Endothelial cell of umbilical vein (primary cell): ENCODE measurements at regions not wholly inside any gene's neighbourhood (a gene's known extent, or its start where the extent isn't known, plus 50 kb on each side); places are given as distances from the start of the nearest gene placed in this dataset.

Experiments
- BruUV-seq: library from RNA; stranded (reverse); fragments of 400-500 nt; replicated peaks from 2 replicates; lab custom pipeline; 2021; lab: Mats Ljungman, UMichigan
- CTCF ChIA-PET: fragments of 300-600, 350-600 bp; sonication (Branson Sonifier 250); formaldehyde crosslinking; loops from one replicate; lab custom pipeline; 2021; ENCODE audit warnings: antibody characterized with exemption, inconsistent platforms; lab: Charles Lee
- POLR2A ChIA-PET: fragments of 300-600, 350-600 bp; sonication (Branson Sonifier 250); formaldehyde crosslinking; loops from one replicate; lab custom pipeline; 2021; ENCODE audit warnings: antibody characterized with exemption, inconsistent platforms; lab: Charles Lee
- DNase-seq: peaks from one replicate; pipeline ENCODE4 v3.0.0-alpha.2; 2011; ENCODE audit warnings: low read depth, low spot score
- FAIRE-seq: peaks from 2 replicates; lab custom pipeline; 2011; peaks lifted over from hg19 to GRCh38; lab: Jason Lieb, UNC
- H2AFZ ChIP-seq: 2 replicates; pipeline ENCODE4 v1.6.0; 2012; ENCODE audit warnings: low read depth, low read length, control low read depth, inconsistent platforms
- H3K27ac ChIP-seq: 2 replicates; pipeline ENCODE4 v1.5.1; 2011; ENCODE audit warnings: low read depth, mild to moderate bottlenecking, control low read depth, low read length, moderate library complexity; ENCODE audit not compliant: insufficient read depth
- H3K27me3 ChIP-seq, 2 experiments: 2 replicates each; pipeline versions ENCODE4 v1.6.0 to v1.6.1; 2011; ENCODE audit warnings: low read length in 2 of 2, mixed read lengths in 1 of 2; ENCODE audit not compliant: control insufficient read depth in 2 of 2, insufficient read depth in 2 of 2
- H3K36me3 ChIP-seq, 2 experiments: 2 replicates in 1 of 2; 3 replicates in 1 of 2; pipeline ENCODE4 v1.5.1; 2011; ENCODE audit warnings: low read length in 2 of 2, mild to moderate bottlenecking in 1 of 2, moderate library complexity in 1 of 2; ENCODE audit not compliant: control insufficient read depth in 2 of 2, insufficient read depth in 2 of 2; ENCODE audit errors: extremely low read depth in 1 of 2
- H3K4me1 ChIP-seq: 3 replicates; pipeline ENCODE4 v1.5.1; 2011; ENCODE audit warnings: mild to moderate bottlenecking, low read length; ENCODE audit not compliant: control insufficient read depth, insufficient read depth; ENCODE audit errors: extremely low read depth
- H3K4me2 ChIP-seq: 2 replicates; pipeline ENCODE4 v1.6.1; 2011; ENCODE audit warnings: low read length, control low read depth, mixed read lengths; ENCODE audit not compliant: insufficient read depth
- H3K4me3 ChIP-seq, 3 experiments: fragments of 200-600 bp in 1 of 3; sonication (generic), shearing (Covaris generic) in 1 of 3; replicated peaks in 1 of 3; 2 replicates each; pipeline ENCODE4 v1.5.1; 2011 to 2016; ENCODE audit warnings: control low read depth in 3 of 3, low read length in 3 of 3, mild to moderate bottlenecking in 2 of 3, inconsistent platforms in 1 of 3, low read depth in 1 of 3, moderate library complexity in 1 of 3; ENCODE audit not compliant: insufficient read depth in 1 of 3
- H3K79me2 ChIP-seq: 2 replicates; pipeline ENCODE4 v1.6.0; 2012; ENCODE audit warnings: low read length, inconsistent platforms; ENCODE audit not compliant: control insufficient read depth, insufficient read depth
- H3K9ac ChIP-seq: replicated peaks from 2 replicates; pipeline ENCODE3; 2011; ENCODE audit warnings: low read length, control low read depth; ENCODE audit not compliant: insufficient read depth; ENCODE audit errors: extremely low read depth
- H3K9me1 ChIP-seq: replicated peaks from 3 replicates; pipeline ENCODE4 v1.6.0; 2011; ENCODE audit warnings: mild to moderate bottlenecking, low read length; ENCODE audit not compliant: control insufficient read depth, insufficient read depth; ENCODE audit errors: extremely low read depth
- H3K9me3 ChIP-seq: replicated peaks from 2 replicates; pipeline ENCODE4 v1.5.1; 2012; ENCODE audit warnings: low read length, inconsistent platforms; ENCODE audit not compliant: control insufficient read depth, insufficient read depth
- H4K20me1 ChIP-seq: replicated peaks from 2 replicates; pipeline ENCODE3; 2011; ENCODE audit warnings: mild to moderate bottlenecking, low read length; ENCODE audit not compliant: control insufficient read depth, insufficient read depth; ENCODE audit errors: extremely low read depth
- CTCF ChIP-seq, 2 donors: IDR thresholded peaks; 1 replicate in 1 of 2; 2 replicates in 1 of 2; pipeline ENCODE4 v1.5.1; 2011; ENCODE audit warnings: low read length in 2 of 2, mild to moderate bottlenecking in 2 of 2, moderate library complexity in 2 of 2, control low read depth in 1 of 2, inconsistent platforms in 1 of 2, low read depth in 1 of 2; ENCODE audit not compliant: insufficient read depth in 1 of 2; ENCODE audit errors: extremely low read depth in 1 of 2
- FOS ChIP-seq: IDR thresholded peaks from 2 replicates; pipeline ENCODE4 v1.6.1; 2011; ENCODE audit warnings: mild to moderate bottlenecking, low read length, moderate library complexity, borderline replicate concordance; ENCODE audit not compliant: insufficient read depth
- GATA2 ChIP-seq: IDR thresholded peaks from 2 replicates; pipeline ENCODE4 v1.7.0; 2011; ENCODE audit warnings: low read depth, mild to moderate bottlenecking, moderate library complexity, mixed read lengths, low read length; ENCODE audit not compliant: insufficient read length, insufficient read depth
- JUN ChIP-seq: IDR thresholded peaks from 2 replicates; pipeline ENCODE4 v1.6.1; 2011; ENCODE audit warnings: borderline replicate concordance, low read depth; ENCODE audit not compliant: insufficient read length, insufficient read depth
- MAX ChIP-seq: IDR thresholded peaks from 2 replicates; pipeline ENCODE4 v1.6.1; 2011; ENCODE audit not compliant: insufficient read depth, insufficient read length
- MYC ChIP-seq: IDR thresholded peaks from one replicate; pipeline ENCODE4 v1.6.1; 2011; ENCODE audit warnings: mild to moderate bottlenecking, low read depth, low read length
- POLR2AphosphoS5 ChIP-seq: IDR thresholded peaks from 2 replicates; pipeline ENCODE4 v1.6.1; 2012; ENCODE audit warnings: low read depth, mild to moderate bottlenecking, control low read depth, low read length, moderate library complexity; ENCODE audit not compliant: insufficient read depth
- dilution Hi-C: fragments of 300-500 bp; cut with MboI; formaldehyde crosslinking; loops from one replicate; pipeline ENCODE4 v1.15.0; 2019; ENCODE audit warnings: low sequenced_read_pairs; ENCODE audit not compliant: extremely low pct_ligation_motif_present
- intact Hi-C: fragments of 100-400 bp; cut with micrococcal nuclease; formaldehyde crosslinking; loops from one replicate; pipeline ENCODE4 v1.10.0; 2022

DNA sequence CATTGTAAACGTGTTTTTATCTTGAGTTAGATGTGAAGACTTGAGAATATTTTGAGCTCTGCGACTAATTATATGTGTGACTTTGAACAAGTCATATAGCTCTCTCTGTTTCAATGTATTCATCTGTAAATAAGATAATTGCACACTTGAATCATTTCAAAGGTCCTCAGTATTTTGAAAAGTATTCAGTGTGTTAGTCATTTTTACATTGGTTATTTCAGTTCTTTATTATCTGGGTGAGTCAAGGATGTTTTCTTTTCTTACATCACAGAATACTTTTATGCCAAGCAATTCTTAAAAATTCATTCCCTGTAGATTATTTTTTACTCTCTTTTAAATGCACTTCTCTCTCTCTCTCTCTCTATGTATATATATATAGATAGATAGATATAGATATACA is 1098.0 kb upstream of the ZEB2 start:
- Histone ChIP-seq H3K36me3 (no peaks in the 10 kb centered on the region), H4K20me1 (no peaks in the 10 kb centered on the region), H3K9me3 (no peaks in the 10 kb centered on the region), H3K27me3 (no peaks in the 10 kb centered on the region), H3K9me1 (no peaks in the 10 kb centered on the region), H2AFZ (no peak overlapping the region), H3K9ac (no peak overlapping the region), H3K4me2 (no peak overlapping the region), H3K4me1 (no peaks in the 10 kb centered on the region), H3K4me3 (no peak overlapping the region), H3K27ac (no peak overlapping the region), H3K79me2 (no peaks in the 10 kb centered on the region)
- ChIA-PET CTCF (no interaction called here), POLR2A (no interaction called here)
- no peak for TF ChIP-seq CTCF (IDR thresholded peaks at IDR 0.05; ENCODE audit: extremely low read depth in 1 of 2, insufficient read depth in 1 of 2, low read depth in 1 of 2, low read length in 2 of 2)
- TF ChIP-seq POLR2AphosphoS5: no peak
- TF ChIP-seq GATA2: no peak
- TF ChIP-seq MAX: no peak
- no peak for TF ChIP-seq FOS
- no peak for TF ChIP-seq JUN
- no peak for TF ChIP-seq MYC
- no peak for FAIRE-seq
- DNase-seq: no peak
- dilution Hi-C loops (no loop called here), intact Hi-C loops (no loop called here)
- no TSS peak for BruUV-seq
